Muscle of leg (tissue), 3 donors: ENCODE measurements at regions not wholly inside any gene's neighbourhood (a gene's known extent, or its start where the extent isn't known, plus 50 kb on each side); places are given as distances from the start of the nearest gene placed in this dataset.

Experiments used
- DNase-seq: peaks from one replicate; pipeline ENCODE4 v3.0.0; 2013
- H3K27ac ChIP-seq: one replicate; pipeline ENCODE4 v1.5.1; 2013; ENCODE audit warnings: mild to moderate bottlenecking, low read length, control low read depth
- H3K27me3 ChIP-seq: one replicate; pipeline ENCODE4 v1.6.1; 2013; ENCODE audit warnings: low read length; ENCODE audit not compliant: control insufficient read depth, insufficient read depth
- H3K36me3 ChIP-seq: one replicate; pipeline ENCODE4 v1.6.1; 2013; ENCODE audit warnings: low read length; ENCODE audit not compliant: control insufficient read depth, insufficient read depth
- H3K4me1 ChIP-seq: one replicate; pipeline ENCODE4 v1.6.1; 2013; ENCODE audit warnings: low read length; ENCODE audit not compliant: control insufficient read depth, insufficient read depth
- H3K4me3 ChIP-seq: one replicate; pipeline ENCODE4 v1.5.1; 2013; ENCODE audit warnings: low read length, control low read depth
- H3K9me3 ChIP-seq: replicated peaks from 2 replicates; pipeline ENCODE4 v1.6.1; 2013; ENCODE audit warnings: low read depth, low read length; ENCODE audit not compliant: control insufficient read depth
- WGBS: methylation state at CpG from one replicate; pipeline ENCODE4 v1.1.5; 2013; ENCODE audit warnings: missing lambda C conversion rate; ENCODE audit not compliant: insufficient coverage; 5-methylcytosine and 5-hydroxymethylcytosine counted together

GRCh38 chr13:91272235-91272777 is 75.2 kb upstream of the MIR17HG start:
- DNase-seq = no peak
- H3K27ac ChIP-seq = no peak overlapping the region
- no peaks in the 10 kb centered on the region for H3K27me3 ChIP-seq
- no peaks in the 10 kb centered on the region for H3K4me1 ChIP-seq
- no peak overlapping the region for H3K4me3 ChIP-seq
- 93% methylated on average over 5 of the region's 9 CpGs for WGBS
- H3K36me3 ChIP-seq = no peaks in the 10 kb centered on the region
- H3K9me3 ChIP-seq = no peaks in the 10 kb centered on the region

- no peaks in the 10 kb centered on the region for H3K9me3 ChIP-seq
- no peak overlapping the region for H3K27ac ChIP-seq
- no peaks in the 10 kb centered on the region for H3K27me3 ChIP-seq
- no peaks in the 10 kb centered on the region for H3K4me1 ChIP-seq
- H3K4me3 ChIP-seq = no peak overlapping the region
- no peak for DNase-seq
- no peaks in the 10 kb centered on the region for H3K36me3 ChIP-seq
- 57% methylated on average over 2 of the region's 3 CpGs for WGBS
Observed at GRCh38 chr13:91273675-91274074, 73.8 kb upstream of the MIR17HG start.

- Histone ChIP-seq H3K27me3 (no peaks in the 10 kb centered on the region), H3K9me3 (no peaks in the 10 kb centered on the region), H3K4me1 (no peaks in the 10 kb centered on the region), H3K36me3 (no peaks in the 10 kb centered on the region), H3K27ac (no peak overlapping the region), H3K4me3 (no peak overlapping the region)
- no peak for DNase-seq
- WGBS = 100% methylated on average over 3 of the region's 5 CpGs
Observed at GRCh38 chr13:91277013-91277676, 70.3 kb upstream of the MIR17HG start.

GRCh38 chr13:91278291-91278690 is 69.2 kb upstream of the MIR17HG start:
- DNase-seq = no peak
- no CpG with 5 or more reads among the region's 3 CpGs for WGBS
- no peaks in the 10 kb centered on the region for H3K27me3 ChIP-seq
- no peak overlapping the region for H3K27ac ChIP-seq
- H3K4me1 ChIP-seq = no peaks in the 10 kb centered on the region
- no peak overlapping the region for H3K4me3 ChIP-seq
- no peaks in the 10 kb centered on the region for H3K36me3 ChIP-seq
- H3K9me3 ChIP-seq = no peaks in the 10 kb centered on the region

GRCh38 chr13:91278888-91279287 is 68.6 kb upstream of the MIR17HG start:
- Histone ChIP-seq H3K27ac (no peak overlapping the region), H3K4me3 (no peak overlapping the region), H3K36me3 (no peaks in the 10 kb centered on the region), H3K27me3 (no peaks in the 10 kb centered on the region), H3K4me1 (no peaks in the 10 kb centered on the region), H3K9me3 (no peaks in the 10 kb centered on the region)
- DNase-seq = no peak
- 91% methylated on average over 1 of the region's 2 CpGs for WGBS

- 40% methylated on average over 2 of the region's 2 CpGs for WGBS
- H3K27ac ChIP-seq = no peak overlapping the region
- H3K27me3 ChIP-seq = no peaks in the 10 kb centered on the region
- H3K36me3 ChIP-seq = no peaks in the 10 kb centered on the region
- no peaks in the 10 kb centered on the region for H3K9me3 ChIP-seq
- no peak for DNase-seq
- no peaks in the 10 kb centered on the region for H3K4me1 ChIP-seq
- H3K4me3 ChIP-seq = no peak overlapping the region
Observed at GRCh38 chr13:91280801-91281200, 66.7 kb upstream of the MIR17HG start.

- Histone ChIP-seq H3K27ac (no peak overlapping the region), H3K36me3 (no peaks in the 10 kb centered on the region), H3K4me3 (no peak overlapping the region), H3K9me3 (no peaks in the 10 kb centered on the region), H3K4me1 (no peaks in the 10 kb centered on the region), H3K27me3 (no peaks in the 10 kb centered on the region)
- WGBS = 95% methylated on average over 4 of the region's 10 CpGs
- no peak for DNase-seq
Observed at GRCh38 chr13:91284335-91284734, 63.2 kb upstream of the MIR17HG start.

- no peaks in the 10 kb centered on the region for H3K4me1 ChIP-seq
- WGBS = no CpG with 5 or more reads among the region's 1 CpG
- no peak overlapping the region for H3K27ac ChIP-seq
- no peak overlapping the region for H3K4me3 ChIP-seq
- H3K36me3 ChIP-seq = no peaks in the 10 kb centered on the region
- no peaks in the 10 kb centered on the region for H3K9me3 ChIP-seq
- H3K27me3 ChIP-seq = no peaks in the 10 kb centered on the region
- no peak for DNase-seq
Observed at GRCh38 chr13:91286317-91286716, 61.2 kb upstream of the MIR17HG start.

GRCh38 chr13:91291078-91291477 is 56.4 kb upstream of the MIR17HG start:
- Histone ChIP-seq H3K27ac (no peak overlapping the region), H3K36me3 (no peaks in the 10 kb centered on the region), H3K4me1 (peaks cover 2% of the 10 kb centered on the region), H3K4me3 (no peak overlapping the region), H3K27me3 (no peaks in the 10 kb centered on the region), H3K9me3 (no peaks in the 10 kb centered on the region)
- 60% methylated on average over 1 of the region's 2 CpGs for WGBS
- DNase-seq = no peak

GRCh38 chr13:91292630-91293221 is 54.8 kb upstream of the MIR17HG start:
- no CpG with 5 or more reads among the region's 7 CpGs for WGBS
- DNase-seq = peak; percentile 60
- Histone ChIP-seq H3K4me3 (no peak overlapping the region), H3K9me3 (no peaks in the 10 kb centered on the region), H3K27ac (no peak overlapping the region), H3K27me3 (no peaks in the 10 kb centered on the region), H3K36me3 (no peaks in the 10 kb centered on the region), H3K4me1 (peaks cover 2% of the 10 kb centered on the region)
